Fibroblast of skin of right biceps (primary cell): ENCODE measurements at regions not wholly inside any gene's neighbourhood (a gene's known extent, or its start where the extent isn't known, plus 50 kb on each side); places are given as distances from the start of the nearest gene placed in this dataset.
"Not testable (repeated sequence)": the region's sequence is repeated elsewhere in the genome, so short reads cannot be mapped to it uniquely, and the experiment has no call there.

Experiments used
- DNase-seq: peaks from one replicate; pipeline ENCODE4 v3.0.0-alpha.2; 2013

- not testable (repeated sequence) for DNase-seq
Measured at GRCh38 chr1:86633306-86633838, 71.0 kb upstream of the SH3GLB1 start.

GRCh38 chr1:86633921-86634320 lies 70.5 kb upstream of the SH3GLB1 start:
- no peak for DNase-seq

- no peak for DNase-seq
Measured at GRCh38 chr1:86636898-86637297, 67.5 kb upstream of the SH3GLB1 start.

GRCh38 chr1:86640161-86640670 lies 64.2 kb upstream of the SH3GLB1 start:
- no peak for DNase-seq

- no peak for DNase-seq
Measured at GRCh38 chr1:86641318-86641717, 63.1 kb upstream of the SH3GLB1 start.

GRCh38 chr1:86644655-86645054 lies 59.7 kb upstream of the SH3GLB1 start:
- DNase-seq = not testable (repeated sequence)

- no peak for DNase-seq
Measured at GRCh38 chr1:86645851-86646250, 58.5 kb upstream of the SH3GLB1 start.

GRCh38 chr1:86646256-86646655 lies 58.1 kb upstream of the SH3GLB1 start:
- no peak for DNase-seq

GRCh38 chr1:86648255-86648654 lies 56.1 kb upstream of the SH3GLB1 start:
- peak; percentile 78 for DNase-seq

- DNase-seq = no peak
Measured at GRCh38 chr1:86649618-86650017, 54.8 kb upstream of the SH3GLB1 start.

- no peak for DNase-seq
Measured at GRCh38 chr1:86650065-86650464, 54.3 kb upstream of the SH3GLB1 start.
